B cell (primary cell): ENCODE measurements at regions not wholly inside any gene's neighbourhood (a gene's known extent, or its start where the extent isn't known, plus 50 kb on each side); places are given as distances from the start of the nearest gene placed in this dataset.

Experiments
- CTCF ChIP-seq: fragments of 200-600 bp; IDR thresholded peaks from one replicate; pipeline ENCODE4 v1.8.0; 2022; ENCODE audit warnings: antibody characterized with exemption, mild to moderate bottlenecking
- EZH2 ChIP-seq: IDR thresholded peaks from 2 replicates; pipeline ENCODE4 v1.6.1; 2012; ENCODE audit warnings: borderline replicate concordance, low read depth, mild to moderate bottlenecking, moderate library complexity, low read length; ENCODE audit not compliant: insufficient read depth, poor library complexity, severe bottlenecking

- TF ChIP-seq CTCF (no peak), EZH2 (no peak)
Measured at GRCh38 chr7:68505721-68506120, 1092.6 kb upstream of the AUTS2 start.
